ENCODE measurements at regions not wholly inside any gene's neighbourhood (a gene's known extent, or its start where the extent isn't known, plus 50 kb on each side); places are given as distances from the start of the nearest gene placed in this dataset.

DNA sequence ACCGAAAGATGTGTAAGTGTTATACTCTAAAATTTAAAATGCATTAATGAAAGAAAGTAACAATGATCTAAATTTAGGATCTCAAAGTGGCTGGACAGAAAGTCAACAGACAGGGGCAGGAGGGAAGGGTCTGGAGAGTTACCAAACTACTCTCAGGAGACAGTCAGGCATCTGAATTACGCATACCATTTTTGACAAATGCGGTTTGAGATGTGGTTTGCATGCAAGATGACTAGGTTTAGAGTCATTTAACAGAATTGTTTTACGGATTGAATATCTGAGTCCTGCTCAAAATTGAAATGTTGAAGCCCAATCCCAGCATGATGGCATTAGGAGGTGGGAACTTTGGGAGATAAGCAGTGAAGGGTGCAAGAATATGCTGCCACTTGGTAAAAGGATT lies 314.1 kb downstream of the WDR11 start:
- H3K27me3 ChIP-seq (ENCODE audit: insufficient read depth), result no peaks in the 10 kb centered on the region
- H3K36me3 Mint-ChIP-seq (ENCODE audit: low read depth), result no peaks in the 10 kb centered on the region
- H4K20me1 ChIP-seq (replicated peaks; ENCODE audit: insufficient read depth), result no peaks in the 10 kb centered on the region
- H3K9me3 Mint-ChIP-seq, result no peaks in the 10 kb centered on the region
- H3K27me3 Mint-ChIP-seq (ENCODE audit: insufficient read depth, low read depth, poor library complexity), result no peaks in the 10 kb centered on the region
- no peak for ATAC-seq
- no peaks in the 10 kb centered on the region for H3K4me1 Mint-ChIP-seq
- H3K27ac ChIP-seq (ENCODE audit: low read depth), result no peak overlapping the region
- H3K4me3 ChIP-seq, result no peak overlapping the region
- H3K79me2 ChIP-seq (replicated peaks; ENCODE audit: insufficient read depth), result no peaks in the 10 kb centered on the region
- H3F3A ChIP-seq (replicated peaks; ENCODE audit: low read depth), result no peaks in the 10 kb centered on the region
- no peak for DNase-seq (ENCODE audit: low spot score)
- H3K36me3 ChIP-seq (ENCODE audit: insufficient read depth), result no peaks in the 10 kb centered on the region
- no peak overlapping the region for H3K4me3 Mint-ChIP-seq
- peaks cover 14% of the 10 kb centered on the region for H3K9me2 ChIP-seq (ENCODE audit: insufficient read depth)
- H3K4me1 ChIP-seq (ENCODE audit: insufficient read depth), result no peaks in the 10 kb centered on the region
- no peak overlapping the region for H2AFZ ChIP-seq
- TF ChIP-seq STAT1 (IDR thresholded peaks at IDR 0.05; ENCODE audit: unreplicated experiment), result no peak
- TF ChIP-seq ZNF114 (CRISPR knock-in tag; IDR thresholded peaks at IDR 0.05), result no peak
- TF ChIP-seq EZH2 (IDR thresholded peaks at IDR 0.05; ENCODE audit: low read depth, unreplicated experiment), result no peak
- no peak for TF ChIP-seq ETS1 (IDR thresholded peaks at IDR 0.05)
- TF ChIP-seq, protein P1, sequence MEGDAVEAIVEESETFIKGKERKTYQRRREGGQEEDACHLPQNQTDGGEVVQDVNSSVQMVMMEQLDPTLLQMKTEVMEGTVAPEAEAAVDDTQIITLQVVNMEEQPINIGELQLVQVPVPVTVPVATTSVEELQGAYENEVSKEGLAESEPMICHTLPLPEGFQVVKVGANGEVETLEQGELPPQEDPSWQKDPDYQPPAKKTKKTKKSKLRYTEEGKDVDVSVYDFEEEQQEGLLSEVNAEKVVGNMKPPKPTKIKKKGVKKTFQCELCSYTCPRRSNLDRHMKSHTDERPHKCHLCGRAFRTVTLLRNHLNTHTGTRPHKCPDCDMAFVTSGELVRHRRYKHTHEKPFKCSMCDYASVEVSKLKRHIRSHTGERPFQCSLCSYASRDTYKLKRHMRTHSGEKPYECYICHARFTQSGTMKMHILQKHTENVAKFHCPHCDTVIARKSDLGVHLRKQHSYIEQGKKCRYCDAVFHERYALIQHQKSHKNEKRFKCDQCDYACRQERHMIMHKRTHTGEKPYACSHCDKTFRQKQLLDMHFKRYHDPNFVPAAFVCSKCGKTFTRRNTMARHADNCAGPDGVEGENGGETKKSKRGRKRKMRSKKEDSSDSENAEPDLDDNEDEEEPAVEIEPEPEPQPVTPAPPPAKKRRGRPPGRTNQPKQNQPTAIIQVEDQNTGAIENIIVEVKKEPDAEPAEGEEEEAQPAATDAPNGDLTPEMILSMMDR (conservative IDR thresholded peaks at IDR 0.05; ENCODE audit: low read depth in 2 of 2), result no peak
- TF ChIP-seq CREB1 (CRISPR knock-in tag; IDR thresholded peaks at IDR 0.05; ENCODE audit: low read depth), result no peak
- TF ChIP-seq ZNF331 (CRISPR knock-in tag; IDR thresholded peaks at IDR 0.05; ENCODE audit: low read depth), result no peak
- no peak for TF ChIP-seq JUNB (IDR thresholded peaks at IDR 0.05; ENCODE audit: unreplicated experiment)
- TF ChIP-seq EZH2phosphoT487 (IDR thresholded peaks at IDR 0.05; ENCODE audit: unreplicated experiment), result no peak
- TF ChIP-seq, protein P2, sequence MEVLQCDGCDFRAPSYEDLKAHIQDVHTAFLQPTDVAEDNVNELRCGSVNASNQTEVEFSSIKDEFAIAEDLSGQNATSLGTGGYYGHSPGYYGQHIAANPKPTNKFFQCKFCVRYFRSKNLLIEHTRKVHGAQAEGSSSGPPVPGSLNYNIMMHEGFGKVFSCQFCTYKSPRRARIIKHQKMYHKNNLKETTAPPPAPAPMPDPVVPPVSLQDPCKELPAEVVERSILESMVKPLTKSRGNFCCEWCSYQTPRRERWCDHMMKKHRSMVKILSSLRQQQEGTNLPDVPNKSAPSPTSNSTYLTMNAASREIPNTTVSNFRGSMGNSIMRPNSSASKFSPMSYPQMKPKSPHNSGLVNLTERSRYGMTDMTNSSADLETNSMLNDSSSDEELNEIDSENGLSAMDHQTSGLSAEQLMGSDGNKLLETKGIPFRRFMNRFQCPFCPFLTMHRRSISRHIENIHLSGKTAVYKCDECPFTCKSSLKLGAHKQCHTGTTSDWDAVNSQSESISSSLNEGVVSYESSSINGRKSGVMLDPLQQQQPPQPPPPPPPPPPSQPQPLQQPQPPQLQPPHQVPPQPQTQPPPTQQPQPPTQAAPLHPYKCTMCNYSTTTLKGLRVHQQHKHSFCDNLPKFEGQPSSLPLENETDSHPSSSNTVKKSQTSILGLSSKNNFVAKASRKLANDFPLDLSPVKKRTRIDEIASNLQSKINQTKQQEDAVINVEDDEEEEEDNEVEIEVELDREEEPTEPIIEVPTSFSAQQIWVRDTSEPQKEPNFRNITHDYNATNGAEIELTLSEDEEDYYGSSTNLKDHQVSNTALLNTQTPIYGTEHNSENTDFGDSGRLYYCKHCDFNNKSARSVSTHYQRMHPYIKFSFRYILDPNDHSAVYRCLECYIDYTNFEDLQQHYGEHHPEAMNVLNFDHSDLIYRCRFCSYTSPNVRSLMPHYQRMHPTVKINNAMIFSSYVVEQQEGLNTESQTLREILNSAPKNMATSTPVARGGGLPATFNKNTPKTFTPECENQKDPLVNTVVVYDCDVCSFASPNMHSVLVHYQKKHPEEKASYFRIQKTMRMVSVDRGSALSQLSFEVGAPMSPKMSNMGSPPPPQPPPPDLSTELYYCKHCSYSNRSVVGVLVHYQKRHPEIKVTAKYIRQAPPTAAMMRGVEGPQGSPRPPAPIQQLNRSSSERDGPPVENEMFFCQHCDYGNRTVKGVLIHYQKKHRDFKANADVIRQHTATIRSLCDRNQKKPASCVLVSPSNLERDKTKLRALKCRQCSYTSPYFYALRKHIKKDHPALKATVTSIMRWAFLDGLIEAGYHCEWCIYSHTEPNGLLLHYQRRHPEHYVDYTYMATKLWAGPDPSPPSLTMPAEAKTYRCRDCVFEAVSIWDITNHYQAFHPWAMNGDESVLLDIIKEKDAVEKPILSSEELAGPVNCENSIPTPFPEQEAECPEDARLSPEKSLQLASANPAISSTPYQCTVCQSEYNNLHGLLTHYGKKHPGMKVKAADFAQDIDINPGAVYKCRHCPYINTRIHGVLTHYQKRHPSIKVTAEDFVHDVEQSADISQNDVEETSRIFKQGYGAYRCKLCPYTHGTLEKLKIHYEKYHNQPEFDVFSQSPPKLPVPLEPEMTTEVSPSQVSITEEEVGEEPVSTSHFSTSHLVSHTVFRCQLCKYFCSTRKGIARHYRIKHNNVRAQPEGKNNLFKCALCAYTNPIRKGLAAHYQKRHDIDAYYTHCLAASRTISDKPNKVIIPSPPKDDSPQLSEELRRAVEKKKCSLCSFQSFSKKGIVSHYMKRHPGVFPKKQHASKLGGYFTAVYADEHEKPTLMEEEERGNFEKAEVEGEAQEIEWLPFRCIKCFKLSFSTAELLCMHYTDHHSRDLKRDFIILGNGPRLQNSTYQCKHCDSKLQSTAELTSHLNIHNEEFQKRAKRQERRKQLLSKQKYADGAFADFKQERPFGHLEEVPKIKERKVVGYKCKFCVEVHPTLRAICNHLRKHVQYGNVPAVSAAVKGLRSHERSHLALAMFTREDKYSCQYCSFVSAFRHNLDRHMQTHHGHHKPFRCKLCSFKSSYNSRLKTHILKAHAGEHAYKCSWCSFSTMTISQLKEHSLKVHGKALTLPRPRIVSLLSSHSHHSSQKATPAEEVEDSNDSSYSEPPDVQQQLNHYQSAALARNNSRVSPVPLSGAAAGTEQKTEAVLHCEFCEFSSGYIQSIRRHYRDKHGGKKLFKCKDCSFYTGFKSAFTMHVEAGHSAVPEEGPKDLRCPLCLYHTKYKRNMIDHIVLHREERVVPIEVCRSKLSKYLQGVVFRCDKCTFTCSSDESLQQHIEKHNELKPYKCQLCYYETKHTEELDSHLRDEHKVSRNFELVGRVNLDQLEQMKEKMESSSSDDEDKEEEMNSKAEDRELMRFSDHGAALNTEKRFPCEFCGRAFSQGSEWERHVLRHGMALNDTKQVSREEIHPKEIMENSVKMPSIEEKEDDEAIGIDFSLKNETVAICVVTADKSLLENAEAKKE (CRISPR knock-in tag; IDR thresholded peaks at IDR 0.05), result no peak
- no peak for TF ChIP-seq POLR2AphosphoS5 (IDR thresholded peaks at IDR 0.05; ENCODE audit: low read depth)
- no peak for TF ChIP-seq REST (IDR thresholded peaks at IDR 0.05; ENCODE audit: unreplicated experiment)
- TF ChIP-seq NANOG (IDR thresholded peaks at IDR 0.05; ENCODE audit: borderline replicate concordance), result no peak
- no peak overlapping the region for H3K27ac Mint-ChIP-seq
- no peak overlapping the region for H3K4me2 ChIP-seq

Measured in GM23338 (cell line).